Liver (tissue), 8 donors: ENCODE measurements at regions not wholly inside any gene's neighbourhood (a gene's known extent, or its start where the extent isn't known, plus 50 kb on each side); places are given as distances from the start of the nearest gene placed in this dataset.

Experiments
- DNase-seq: peaks from one replicate; pipeline ENCODE4 v3.0.0-alpha.2; 2017; ENCODE audit warnings: low spot score
- H3K27ac ChIP-seq, 2 donors: one replicate each; pipeline ENCODE4 v1.7.0; 2013; ENCODE audit warnings: inconsistent platforms in 2 of 2, low read length in 2 of 2, control low read depth in 1 of 2, low read depth in 1 of 2, mild to moderate bottlenecking in 1 of 2
- H3K27me3 ChIP-seq, 4 donors: one replicate each; pipeline versions ENCODE4 v1.6.1 to v1.7.0; 2013; ENCODE audit warnings: low read length in 3 of 4, inconsistent platforms in 1 of 4, mild to moderate bottlenecking in 1 of 4, moderate library complexity in 1 of 4; ENCODE audit not compliant: control insufficient read depth in 4 of 4, insufficient read depth in 4 of 4
- H3K36me3 ChIP-seq, 4 donors: one replicate each; pipeline versions ENCODE4 v1.6.1 to v1.7.0; 2013; ENCODE audit warnings: low read length in 3 of 4, mild to moderate bottlenecking in 3 of 4, low read depth in 1 of 4, moderate library complexity in 1 of 4; ENCODE audit not compliant: control insufficient read depth in 4 of 4, insufficient read depth in 3 of 4
- H3K4me1 ChIP-seq, 4 donors: one replicate each; pipeline versions ENCODE4 v1.6.1 to v1.7.0; 2013; ENCODE audit warnings: low read length in 3 of 4, mild to moderate bottlenecking in 3 of 4, moderate library complexity in 1 of 4; ENCODE audit not compliant: control insufficient read depth in 4 of 4, insufficient read depth in 4 of 4
- H3K4me3 ChIP-seq, 3 donors: one replicate each; pipeline versions ENCODE4 v1.6.1 to v1.7.0; 2013; ENCODE audit warnings: low read length in 3 of 3, control low read depth in 1 of 3, low read depth in 1 of 3, mild to moderate bottlenecking in 1 of 3
- H3K9ac ChIP-seq, 2 donors: one replicate each; pipeline ENCODE4 v1.7.0; 2013; ENCODE audit warnings: low read length in 2 of 2, mild to moderate bottlenecking in 2 of 2, moderate library complexity in 2 of 2, control low read depth in 1 of 2, low read depth in 1 of 2
- H3K9me3 ChIP-seq, 4 donors: one replicate each; pipeline versions ENCODE4 v1.6.1 to v1.7.0; 2013; ENCODE audit warnings: low read length in 3 of 4; ENCODE audit not compliant: control insufficient read depth in 4 of 4
- ATF3 ChIP-seq: IDR thresholded peaks from 2 replicates; pipeline ENCODE4 v1.6.1; 2016; ENCODE audit warnings: antibody characterized with exemption
- CTCF ChIP-seq: fragments of 150-350 bp; IDR thresholded peaks from 2 replicates; pipeline ENCODE4 v1.5.1; 2017; ENCODE audit warnings: improper control_type of control experiment, low read depth, low read length; ENCODE audit not compliant: missing input control
- EGR1 ChIP-seq, 2 donors: IDR thresholded peaks; 2 replicates each; pipeline ENCODE4 v1.6.1; 2016 to 2018; ENCODE audit warnings: antibody characterized with exemption in 2 of 2, low read depth in 2 of 2
- FOXA1 ChIP-seq: IDR thresholded peaks from 2 replicates; pipeline ENCODE4 v1.6.1; 2016; ENCODE audit warnings: antibody characterized with exemption
- FOXA2 ChIP-seq: IDR thresholded peaks from 2 replicates; pipeline ENCODE4 v1.6.1; 2016; ENCODE audit warnings: antibody characterized with exemption
- GABPA ChIP-seq, 2 donors: IDR thresholded peaks in 1 of 2; conservative IDR thresholded peaks in 1 of 2; 2 replicates each; pipeline ENCODE4 v1.6.1; 2016; ENCODE audit warnings: antibody characterized with exemption in 2 of 2, mild to moderate bottlenecking in 1 of 2, moderate library complexity in 1 of 2
- HNF4A ChIP-seq, 2 donors: conservative IDR thresholded peaks; 2 replicates each; pipeline ENCODE4 v1.6.1; 2016; ENCODE audit warnings: antibody characterized with exemption in 2 of 2, mild to moderate bottlenecking in 2 of 2
- HNF4G ChIP-seq: IDR thresholded peaks from 2 replicates; pipeline ENCODE4 v1.6.1; 2016; ENCODE audit warnings: antibody characterized with exemption
- JUND ChIP-seq, 2 donors: IDR thresholded peaks; 2 replicates each; pipeline ENCODE4 v1.6.1; 2016; ENCODE audit warnings: antibody characterized with exemption in 2 of 2
- MAX ChIP-seq: IDR thresholded peaks from 2 replicates; pipeline ENCODE4 v1.6.1; 2016; ENCODE audit warnings: antibody characterized with exemption
- NR2F2 ChIP-seq: IDR thresholded peaks from 2 replicates; pipeline ENCODE4 v1.6.1; 2016; ENCODE audit warnings: antibody characterized with exemption
- RAD21 ChIP-seq, 2 donors: IDR thresholded peaks; 2 replicates each; pipeline ENCODE4 v1.6.1; 2016; ENCODE audit warnings: antibody characterized with exemption in 2 of 2, mild to moderate bottlenecking in 2 of 2
- REST ChIP-seq: IDR thresholded peaks from 2 replicates; pipeline ENCODE4 v1.6.1; 2016; ENCODE audit warnings: antibody characterized with exemption, mild to moderate bottlenecking
- RXRA ChIP-seq, 2 donors: IDR thresholded peaks; 2 replicates each; pipeline ENCODE4 v1.6.1; 2017 to 2018; ENCODE audit warnings: antibody characterized with exemption in 2 of 2, mild to moderate bottlenecking in 1 of 2
- SP1 ChIP-seq: IDR thresholded peaks from 2 replicates; pipeline ENCODE4 v1.6.1; 2018; ENCODE audit warnings: antibody characterized with exemption, mild to moderate bottlenecking
- TAF1 ChIP-seq: conservative IDR thresholded peaks from 2 replicates; pipeline ENCODE4 v1.6.1; 2016; ENCODE audit warnings: antibody characterized with exemption, mild to moderate bottlenecking
- YY1 ChIP-seq: IDR thresholded peaks from 2 replicates; pipeline ENCODE4 v1.6.1; 2016; ENCODE audit warnings: antibody characterized with exemption, mild to moderate bottlenecking
- ZBTB33 ChIP-seq: IDR thresholded peaks from 2 replicates; pipeline ENCODE4 v1.6.1; 2016; ENCODE audit warnings: antibody characterized with exemption
- WGBS: extraction: QIAGEN DNeasy Blood & Tissue Kit; methylation state at CpG from one replicate; pipeline ENCODE4 v1.1.7; 2013; 5-methylcytosine and 5-hydroxymethylcytosine counted together
- donor health status: healthy.
- donor health status: healthy.
- donor health status: healthy.
- donor health status: healthy.
- donor health status: healthy.

GRCh38 chr3:98980915-98981596 is 79.6 kb upstream of the DCBLD2 start:
- 36% methylated on average over 2 of the region's 2 CpGs for WGBS
- H3K9me3 ChIP-seq, result no peaks in the 10 kb centered on the region

More at GRCh38 chr3:98980915-98981596, 79.6 kb upstream of the DCBLD2 start:
- Histone ChIP-seq H3K4me3 (no peak overlapping the region), H3K36me3 (no peaks in the 10 kb centered on the region), H3K27ac (no peak overlapping the region), H3K27me3 (peaks cover 0 to 3% (median 0%) of the 10 kb centered on the region in 4 donors), H3K4me1 (no peaks in the 10 kb centered on the region), H3K9ac (no peak overlapping the region)
- DNase-seq, result no peak
- no peak for TF ChIP-seq RXRA (IDR thresholded peaks at IDR 0.05)
- no peak for TF ChIP-seq SP1
- no peak for TF ChIP-seq HNF4A (conservative IDR thresholded peaks at IDR 0.05)
- no peak for TF ChIP-seq REST
- no peak for TF ChIP-seq ZBTB33
- TF ChIP-seq YY1, result no peak
- no peak for TF ChIP-seq FOXA2
- TF ChIP-seq TAF1, result no peak
- TF ChIP-seq EGR1 (IDR thresholded peaks at IDR 0.05; ENCODE audit: low read depth in 2 of 2), result no peak
- no peak for TF ChIP-seq NR2F2
- TF ChIP-seq CTCF, result no peak
- no peak for TF ChIP-seq GABPA (IDR thresholded peaks at IDR 0.05 in 1 of 2, conservative IDR thresholded peaks at IDR 0.05 in 1 of 2)
- no peak for TF ChIP-seq ATF3
- no peak for TF ChIP-seq HNF4G
- no peak for TF ChIP-seq RAD21 (IDR thresholded peaks at IDR 0.05)
- no peak for TF ChIP-seq JUND (IDR thresholded peaks at IDR 0.05)
- no peak for TF ChIP-seq MAX
- no peak for TF ChIP-seq FOXA1
